ENCODE measurements at regions not wholly inside any gene's neighbourhood (a gene's known extent, or its start where the extent isn't known, plus 50 kb on each side); places are given as distances from the start of the nearest gene placed in this dataset.

DNA sequence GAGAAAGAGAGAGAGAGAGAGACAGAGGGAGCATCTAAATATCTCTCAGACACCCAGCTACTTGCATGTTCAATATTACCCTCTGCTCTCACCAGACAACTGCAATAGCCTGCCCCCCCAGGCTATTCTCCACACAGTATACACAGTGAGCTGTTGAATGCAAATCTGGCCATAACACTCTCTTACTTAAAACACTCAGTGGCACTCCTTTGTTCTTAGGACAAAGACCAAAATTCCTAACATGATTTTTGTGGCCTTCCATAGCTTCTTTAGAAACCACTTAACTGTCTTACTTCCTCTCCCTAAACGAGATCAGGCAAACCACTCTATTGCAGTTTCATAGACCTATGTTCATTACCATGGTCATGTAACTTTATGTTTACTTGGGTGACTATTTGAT lies 903.6 kb upstream of the AUTS2 start:
- DNase-seq (no peak), ATAC-seq (ENCODE audit: insufficient read depth, low read depth) (no peak)
- no peaks in the 10 kb centered on the region for H3K79me2 ChIP-seq (ENCODE audit: insufficient read depth, low read length)

DNA sequence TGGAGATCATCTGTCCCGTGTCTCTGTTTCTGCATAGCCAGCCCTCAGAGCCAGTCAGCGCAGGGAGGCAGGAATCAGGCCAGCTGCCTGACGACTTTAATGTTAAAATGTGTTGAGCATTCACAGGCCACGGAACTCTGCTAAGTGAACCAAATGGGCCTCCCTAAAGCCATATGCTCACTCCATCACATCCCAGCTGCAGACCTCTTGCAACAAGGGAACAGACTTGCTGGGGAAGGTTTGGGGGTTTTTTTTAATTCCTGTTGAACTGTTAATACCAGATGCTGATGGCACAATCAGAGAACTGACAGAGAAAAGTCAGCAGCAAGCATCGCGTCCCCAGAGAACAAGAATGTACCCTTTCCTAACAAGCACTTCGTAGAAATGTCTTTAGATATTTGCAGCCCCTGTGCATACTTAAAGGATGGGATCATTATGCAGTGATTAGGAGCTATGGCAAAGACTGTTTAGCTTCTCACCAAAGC lies 900.4 kb upstream of the AUTS2 start:
- Histone ChIP-seq H3K27me3 (ENCODE audit: insufficient read depth, low read length, poor library complexity) (no peaks in the 10 kb centered on the region), H2AFZ (ENCODE audit: low read depth, low read length) (no peak overlapping the region), H3K9me3 (ENCODE audit: insufficient read depth, low read length, severe bottlenecking) (no peaks in the 10 kb centered on the region), H3K36me3 (ENCODE audit: insufficient read depth, low read length) (no peaks in the 10 kb centered on the region), H3K79me2 (ENCODE audit: insufficient read depth, low read length) (no peaks in the 10 kb centered on the region), H3K27ac (ENCODE audit: low read length) (no peak overlapping the region), H4K20me1 (ENCODE audit: insufficient read depth, low read length) (no peaks in the 10 kb centered on the region), H3K4me3 (ENCODE audit: low read depth in 1 of 2, low read length in 2 of 2) (no peak overlapping the region), H3K4me2 (ENCODE audit: insufficient read depth, low read length) (no peak overlapping the region), H3K4me1 (ENCODE audit: insufficient read depth, low read length) (no peaks in the 10 kb centered on the region), H3K9ac (ENCODE audit: low read depth, low read length) (no peak overlapping the region)
- DNase-seq = no peak
- no peak for ATAC-seq (ENCODE audit: insufficient read depth, low read depth)
- TF ChIP-seq, protein P1, sequence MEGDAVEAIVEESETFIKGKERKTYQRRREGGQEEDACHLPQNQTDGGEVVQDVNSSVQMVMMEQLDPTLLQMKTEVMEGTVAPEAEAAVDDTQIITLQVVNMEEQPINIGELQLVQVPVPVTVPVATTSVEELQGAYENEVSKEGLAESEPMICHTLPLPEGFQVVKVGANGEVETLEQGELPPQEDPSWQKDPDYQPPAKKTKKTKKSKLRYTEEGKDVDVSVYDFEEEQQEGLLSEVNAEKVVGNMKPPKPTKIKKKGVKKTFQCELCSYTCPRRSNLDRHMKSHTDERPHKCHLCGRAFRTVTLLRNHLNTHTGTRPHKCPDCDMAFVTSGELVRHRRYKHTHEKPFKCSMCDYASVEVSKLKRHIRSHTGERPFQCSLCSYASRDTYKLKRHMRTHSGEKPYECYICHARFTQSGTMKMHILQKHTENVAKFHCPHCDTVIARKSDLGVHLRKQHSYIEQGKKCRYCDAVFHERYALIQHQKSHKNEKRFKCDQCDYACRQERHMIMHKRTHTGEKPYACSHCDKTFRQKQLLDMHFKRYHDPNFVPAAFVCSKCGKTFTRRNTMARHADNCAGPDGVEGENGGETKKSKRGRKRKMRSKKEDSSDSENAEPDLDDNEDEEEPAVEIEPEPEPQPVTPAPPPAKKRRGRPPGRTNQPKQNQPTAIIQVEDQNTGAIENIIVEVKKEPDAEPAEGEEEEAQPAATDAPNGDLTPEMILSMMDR (IDR thresholded peaks at IDR 0.05; ENCODE audit: borderline replicate concordance, extremely low read depth, low read length, poor library complexity, severe bottlenecking) = no peak
- no peak for TF ChIP-seq EZH2 (IDR thresholded peaks at IDR 0.05; ENCODE audit: borderline replicate concordance, low read depth, low read length, severe bottlenecking)

More for the DNA sequence above, 903.6 kb upstream of the AUTS2 start:
- no peak overlapping the region for H2AFZ ChIP-seq (ENCODE audit: low read depth, low read length)
- H4K20me1 ChIP-seq (ENCODE audit: insufficient read depth, low read length) = no peaks in the 10 kb centered on the region
- no peak overlapping the region for H3K4me3 ChIP-seq (ENCODE audit: low read depth in 1 of 2, low read length in 2 of 2)
- no peaks in the 10 kb centered on the region for H3K4me1 ChIP-seq (ENCODE audit: insufficient read depth, low read length)
- no peaks in the 10 kb centered on the region for H3K36me3 ChIP-seq (ENCODE audit: insufficient read depth, low read length)
- no peaks in the 10 kb centered on the region for H3K9me3 ChIP-seq (ENCODE audit: insufficient read depth, low read length, severe bottlenecking)
- no peak overlapping the region for H3K4me2 ChIP-seq (ENCODE audit: insufficient read depth, low read length)
- H3K27me3 ChIP-seq (ENCODE audit: insufficient read depth, low read length, poor library complexity) = no peaks in the 10 kb centered on the region
- H3K9ac ChIP-seq (ENCODE audit: low read depth, low read length) = no peak overlapping the region
- TF ChIP-seq EZH2 (IDR thresholded peaks at IDR 0.05; ENCODE audit: borderline replicate concordance, low read depth, low read length, severe bottlenecking) = no peak
- TF ChIP-seq, protein P1 (IDR thresholded peaks at IDR 0.05; ENCODE audit: borderline replicate concordance, extremely low read depth, low read length, poor library complexity, severe bottlenecking) = no peak
- H3K27ac ChIP-seq (ENCODE audit: low read length) = no peak overlapping the region

DNA sequence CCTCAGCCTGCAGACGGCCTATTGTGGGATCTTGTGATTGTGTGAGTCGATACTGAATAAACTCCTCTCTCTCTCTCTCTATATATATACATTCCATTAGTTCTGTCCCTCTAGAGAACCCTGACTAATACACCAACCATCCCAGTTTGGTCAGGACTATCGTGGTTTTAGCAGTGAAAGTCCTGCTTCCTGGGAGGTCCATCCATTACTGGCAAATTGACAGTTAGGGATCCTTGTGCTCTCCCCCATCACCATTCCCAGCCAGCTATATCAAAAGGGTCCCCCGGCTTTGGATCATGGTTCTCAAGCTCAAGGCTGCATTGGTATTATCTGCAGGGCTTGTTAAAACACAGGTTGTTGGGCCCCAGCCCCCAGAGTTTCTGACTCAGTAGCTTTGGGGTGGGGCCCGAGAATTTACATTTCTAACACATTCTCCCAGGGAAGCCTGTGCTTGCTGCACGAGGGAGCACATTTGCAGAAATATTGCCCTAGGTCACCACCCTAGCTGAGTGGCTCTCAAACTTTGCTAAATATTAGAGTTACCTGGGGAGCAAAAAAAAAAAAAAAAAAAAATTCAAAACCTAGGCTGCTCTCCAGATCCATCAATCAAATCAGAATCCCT lies 899.1 kb upstream of the AUTS2 start:
- Histone ChIP-seq H3K9me3 (ENCODE audit: insufficient read depth, low read length, severe bottlenecking) (no peaks in the 10 kb centered on the region), H3K27ac (ENCODE audit: low read length) (no peak overlapping the region), H3K27me3 (ENCODE audit: insufficient read depth, low read length, poor library complexity) (no peaks in the 10 kb centered on the region), H3K4me3 (ENCODE audit: low read depth in 1 of 2, low read length in 2 of 2) (no peak overlapping the region), H4K20me1 (ENCODE audit: insufficient read depth, low read length) (no peaks in the 10 kb centered on the region), H3K4me2 (ENCODE audit: insufficient read depth, low read length) (no peak overlapping the region), H3K79me2 (ENCODE audit: insufficient read depth, low read length) (no peaks in the 10 kb centered on the region), H3K9ac (ENCODE audit: low read depth, low read length) (no peak overlapping the region), H2AFZ (ENCODE audit: low read depth, low read length) (no peak overlapping the region), H3K36me3 (ENCODE audit: insufficient read depth, low read length) (no peaks in the 10 kb centered on the region), H3K4me1 (ENCODE audit: insufficient read depth, low read length) (no peaks in the 10 kb centered on the region)
- no peak for DNase-seq
- TF ChIP-seq, protein P1 (IDR thresholded peaks at IDR 0.05; ENCODE audit: borderline replicate concordance, extremely low read depth, low read length, poor library complexity, severe bottlenecking) = no peak
- no peak for TF ChIP-seq EZH2 (IDR thresholded peaks at IDR 0.05; ENCODE audit: borderline replicate concordance, low read depth, low read length, severe bottlenecking)
- no peak for ATAC-seq (ENCODE audit: insufficient read depth, low read depth)

All from DND-41 (cell line).